Activated T-helper 1 cell treated with anti-CD3 and anti-CD28 coated beads, Interleukin-12 subunit alpha, Interleukin-12 subunit beta, Interleukin-2, Interleukin-4 antibody, amounts not matched to agents 30 ng/mL and 10 ng/mL and 1 ng/mL, durations not matched to agents 14 hours and 24 hours and 36 hours (primary cell): ENCODE measurements at regions not wholly inside any gene's neighbourhood (a gene's known extent, or its start where the extent isn't known, plus 50 kb on each side); places are given as distances from the start of the nearest gene placed in this dataset.

Experiments used
- DNase-seq: peaks from one replicate; pipeline ENCODE4 v3.0.0; 2021; ENCODE audit warnings: low spot score
- H3K27ac Mint-ChIP-seq: one replicate; pipeline ENCODE4 v1.8.0; 2021; ENCODE audit warnings: mild to moderate bottlenecking, mixed read lengths
- H3K27me3 Mint-ChIP-seq: one replicate; pipeline ENCODE4 v1.8.0; 2022; ENCODE audit warnings: mild to moderate bottlenecking, moderate library complexity, mixed read lengths; ENCODE audit not compliant: insufficient read depth
- H3K36me3 Mint-ChIP-seq: one replicate; pipeline ENCODE4 v1.8.0; 2021; ENCODE audit warnings: low read depth, mixed read lengths
- H3K4me1 Mint-ChIP-seq: one replicate; pipeline ENCODE4 v1.8.0; 2021; ENCODE audit warnings: low read depth, mixed read lengths
- H3K4me3 Mint-ChIP-seq: one replicate; pipeline ENCODE4 v1.8.0; 2021; ENCODE audit warnings: mild to moderate bottlenecking, moderate library complexity, mixed read lengths
- H3K9me3 Mint-ChIP-seq: one replicate; pipeline ENCODE4 v1.8.0; 2021; ENCODE audit warnings: mixed read lengths
- intact Hi-C: fragments of 100-400 bp; cut with micrococcal nuclease; formaldehyde crosslinking; loops from one replicate; pipeline ENCODE4 v1.15.1; 2024

- no peaks in the 10 kb centered on the region for H3K27me3 Mint-ChIP-seq
- no peak overlapping the region for H3K4me3 Mint-ChIP-seq
- DNase-seq = no peak
- H3K4me1 Mint-ChIP-seq = no peaks in the 10 kb centered on the region
- H3K9me3 Mint-ChIP-seq = no peaks in the 10 kb centered on the region
- H3K36me3 Mint-ChIP-seq = no peaks in the 10 kb centered on the region
- intact Hi-C loops = no loop called here
- H3K27ac Mint-ChIP-seq = no peak overlapping the region
These were observed 315.4 kb upstream of the SASH1 start for GRCh38 chr6:148027201-148027600.

- H3K27me3 Mint-ChIP-seq = no peaks in the 10 kb centered on the region
- H3K9me3 Mint-ChIP-seq = no peaks in the 10 kb centered on the region
- no peaks in the 10 kb centered on the region for H3K36me3 Mint-ChIP-seq
- intact Hi-C loops = no loop called here
- H3K4me1 Mint-ChIP-seq = no peaks in the 10 kb centered on the region
- DNase-seq = no peak
- no peak overlapping the region for H3K27ac Mint-ChIP-seq
- H3K4me3 Mint-ChIP-seq = no peak overlapping the region
These were observed 306.7 kb upstream of the SASH1 start for GRCh38 chr6:148035806-148036390.

- Mint-ChIP-seq H3K9me3 (no peaks in the 10 kb centered on the region), H3K36me3 (no peaks in the 10 kb centered on the region), H3K27ac (no peak overlapping the region), H3K4me1 (no peaks in the 10 kb centered on the region), H3K4me3 (no peak overlapping the region), H3K27me3 (no peaks in the 10 kb centered on the region)
- DNase-seq = no peak
- intact Hi-C loops = no loop called here
These were observed 305.1 kb upstream of the SASH1 start for GRCh38 chr6:148037496-148037895.

GRCh38 chr6:148041546-148041945, 301.1 kb upstream of the SASH1 start:
- H3K27ac Mint-ChIP-seq = no peak overlapping the region
- H3K4me1 Mint-ChIP-seq = no peaks in the 10 kb centered on the region
- no peaks in the 10 kb centered on the region for H3K27me3 Mint-ChIP-seq
- H3K4me3 Mint-ChIP-seq = no peak overlapping the region
- intact Hi-C loops = no loop called here
- H3K36me3 Mint-ChIP-seq = no peaks in the 10 kb centered on the region
- H3K9me3 Mint-ChIP-seq = no peaks in the 10 kb centered on the region
- no peak for DNase-seq

- no peak overlapping the region for H3K4me3 Mint-ChIP-seq
- no peak overlapping the region for H3K27ac Mint-ChIP-seq
- intact Hi-C loops = no loop called here
- no peaks in the 10 kb centered on the region for H3K36me3 Mint-ChIP-seq
- no peak for DNase-seq
- H3K27me3 Mint-ChIP-seq = no peaks in the 10 kb centered on the region
- no peaks in the 10 kb centered on the region for H3K9me3 Mint-ChIP-seq
- no peaks in the 10 kb centered on the region for H3K4me1 Mint-ChIP-seq
These were observed 300.1 kb upstream of the SASH1 start for GRCh38 chr6:148042536-148042935.

- no peak for DNase-seq
- intact Hi-C loops = no loop called here
- no peaks in the 10 kb centered on the region for H3K9me3 Mint-ChIP-seq
- no peaks in the 10 kb centered on the region for H3K36me3 Mint-ChIP-seq
- no peaks in the 10 kb centered on the region for H3K27me3 Mint-ChIP-seq
- no peak overlapping the region for H3K4me3 Mint-ChIP-seq
- no peak overlapping the region for H3K27ac Mint-ChIP-seq
- H3K4me1 Mint-ChIP-seq = no peaks in the 10 kb centered on the region
These were observed 298.3 kb upstream of the SASH1 start for GRCh38 chr6:148044261-148044751.

- intact Hi-C loops = no loop called here
- no peaks in the 10 kb centered on the region for H3K9me3 Mint-ChIP-seq
- H3K4me1 Mint-ChIP-seq = no peaks in the 10 kb centered on the region
- H3K27ac Mint-ChIP-seq = no peak overlapping the region
- H3K4me3 Mint-ChIP-seq = no peak overlapping the region
- H3K27me3 Mint-ChIP-seq = no peaks in the 10 kb centered on the region
- DNase-seq = no peak
- H3K36me3 Mint-ChIP-seq = no peaks in the 10 kb centered on the region
These were observed 297.7 kb upstream of the SASH1 start for GRCh38 chr6:148044921-148045320.

GRCh38 chr6:148053209-148053608, 289.4 kb upstream of the SASH1 start:
- Mint-ChIP-seq H3K9me3 (peaks cover 5% of the 10 kb centered on the region), H3K27me3 (no peaks in the 10 kb centered on the region), H3K4me3 (no peak overlapping the region), H3K4me1 (no peaks in the 10 kb centered on the region), H3K27ac (no peak overlapping the region), H3K36me3 (no peaks in the 10 kb centered on the region)
- intact Hi-C loops = no loop called here
- no peak for DNase-seq

- no peaks in the 10 kb centered on the region for H3K4me1 Mint-ChIP-seq
- H3K9me3 Mint-ChIP-seq = peaks cover 5% of the 10 kb centered on the region
- H3K27me3 Mint-ChIP-seq = no peaks in the 10 kb centered on the region
- intact Hi-C loops = no loop called here
- no peaks in the 10 kb centered on the region for H3K36me3 Mint-ChIP-seq
- DNase-seq = no peak
- H3K27ac Mint-ChIP-seq = no peak overlapping the region
- no peak overlapping the region for H3K4me3 Mint-ChIP-seq
These were observed 288.8 kb upstream of the SASH1 start for GRCh38 chr6:148053796-148054195.

- no peak for DNase-seq
- no peak overlapping the region for H3K27ac Mint-ChIP-seq
- no peaks in the 10 kb centered on the region for H3K4me1 Mint-ChIP-seq
- H3K4me3 Mint-ChIP-seq = no peak overlapping the region
- no peaks in the 10 kb centered on the region for H3K36me3 Mint-ChIP-seq
- H3K27me3 Mint-ChIP-seq = no peaks in the 10 kb centered on the region
- intact Hi-C loops = no loop called here
- peaks cover 10% of the 10 kb centered on the region for H3K9me3 Mint-ChIP-seq
These were observed 288.4 kb upstream of the SASH1 start for GRCh38 chr6:148054219-148054618.

GRCh38 chr6:148055419-148055818, 287.2 kb upstream of the SASH1 start:
- Mint-ChIP-seq H3K4me1 (no peaks in the 10 kb centered on the region), H3K9me3 (peaks cover 14% of the 10 kb centered on the region), H3K4me3 (no peak overlapping the region), H3K27ac (no peak overlapping the region), H3K27me3 (no peaks in the 10 kb centered on the region), H3K36me3 (no peaks in the 10 kb centered on the region)
- intact Hi-C loops = no loop called here
- no peak for DNase-seq

- no peak overlapping the region for H3K27ac Mint-ChIP-seq
These were observed 282.8 kb upstream of the SASH1 start for GRCh38 chr6:148059869-148060268.

GRCh38 chr6:148064406-148065134, 278.1 kb upstream of the SASH1 start:
- DNase-seq = no peak
- H3K27ac Mint-ChIP-seq = no peak overlapping the region

More at GRCh38 chr6:148059869-148060268, 282.8 kb upstream of the SASH1 start:
- Mint-ChIP-seq H3K4me3 (no peak overlapping the region), H3K4me1 (no peaks in the 10 kb centered on the region), H3K9me3 (peaks cover 22% of the 10 kb centered on the region), H3K27me3 (no peaks in the 10 kb centered on the region), H3K36me3 (no peaks in the 10 kb centered on the region)
- intact Hi-C loops = no loop called here
- DNase-seq = no peak

More at GRCh38 chr6:148064406-148065134, 278.1 kb upstream of the SASH1 start:
- Mint-ChIP-seq H3K4me1 (no peaks in the 10 kb centered on the region), H3K36me3 (no peaks in the 10 kb centered on the region), H3K4me3 (no peak overlapping the region), H3K27me3 (no peaks in the 10 kb centered on the region), H3K9me3 (peaks cover 11% of the 10 kb centered on the region)
- intact Hi-C loops = no loop called here
